ENCODE measurements at regions not wholly inside any gene's neighbourhood (a gene's known extent, or its start where the extent isn't known, plus 50 kb on each side); places are given as distances from the start of the nearest gene placed in this dataset.

GRCh38 chr12:93297032-93297431 is 80.7 kb upstream of the NUDT4 start:
- no peak for TF ChIP-seq CTCF (IDR thresholded peaks at IDR 0.05)
- no peak for TF ChIP-seq POLR2A (IDR thresholded peaks at IDR 0.05)
- TF ChIP-seq EP300 (IDR thresholded peaks at IDR 0.05), result no peak

Data from ovary (tissue), 3 donors.